ENCODE measurements at regions not wholly inside any gene's neighbourhood (a gene's known extent, or its start where the extent isn't known, plus 50 kb on each side); places are given as distances from the start of the nearest gene placed in this dataset.

DNA sequence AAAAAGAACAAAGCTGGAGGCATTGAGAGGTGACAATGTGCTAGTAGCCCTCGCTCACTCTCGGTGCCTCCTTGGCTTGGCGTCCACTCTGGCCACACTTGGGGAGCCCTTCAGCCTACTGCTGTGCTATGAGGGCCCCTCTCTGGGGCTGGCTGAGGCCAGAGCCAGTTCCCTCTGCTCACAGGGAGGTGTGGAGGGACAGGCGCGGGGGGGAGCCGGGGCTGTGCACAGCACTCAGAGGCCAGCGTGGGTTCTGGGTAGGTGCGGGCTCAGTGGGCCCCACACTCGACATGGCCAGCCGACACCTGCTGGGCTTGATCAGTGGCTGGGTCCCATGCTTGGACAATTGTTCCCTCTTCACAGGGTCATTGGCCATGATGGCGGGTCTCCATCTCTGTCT lies 202.5 kb upstream of the GRAMD2B start:
- TF ChIP-seq ZNF274 (IDR thresholded peaks at IDR 0.05; ENCODE audit: low read depth, low read length) (no peak), YY1 (IDR thresholded peaks at IDR 0.05; ENCODE audit: insufficient read depth, insufficient read length) (no peak)
